Neural cell (in vitro differentiated cells): ENCODE measurements at regions not wholly inside any gene's neighbourhood (a gene's known extent, or its start where the extent isn't known, plus 50 kb on each side); places are given as distances from the start of the nearest gene placed in this dataset.

Experiments
- H2AFZ ChIP-seq: fragments of 200-600, 300-800 bp; sonication (generic), shearing (Covaris generic); 2 replicates; pipeline ENCODE4 v1.6.0; 2014; ENCODE audit warnings: low read depth, mild to moderate bottlenecking, antibody characterized with exemption, low read length, moderate library complexity
- H3F3A ChIP-seq: fragments of 200-600 bp; shearing (Covaris generic); 2 replicates; pipeline ENCODE4 v1.6.1; 2016; ENCODE audit warnings: mild to moderate bottlenecking, moderate library complexity, mixed read lengths, antibody characterized with exemption, low read length; ENCODE audit not compliant: insufficient read depth, poor library complexity, severe bottlenecking
- H3K27ac ChIP-seq: fragments of 200-600, 300-800 bp; sonication (generic), shearing (Covaris generic); 2 replicates; pipeline ENCODE4 v1.5.1; 2014; ENCODE audit warnings: mild to moderate bottlenecking, low read length, moderate library complexity
- H3K27me3 ChIP-seq: fragments of 300-800, 200-600 bp; sonication (generic), shearing (Covaris generic); 2 replicates; pipeline ENCODE4 v1.6.0; 2014; ENCODE audit warnings: mild to moderate bottlenecking, low read depth, low read length, moderate library complexity; ENCODE audit not compliant: insufficient read depth
- H3K36me3 ChIP-seq: fragments of 300-800, 200-600 bp; sonication (generic), shearing (Covaris generic); 2 replicates; pipeline ENCODE4 v1.5.1; 2014; ENCODE audit warnings: mild to moderate bottlenecking, antibody characterized with exemption, low read length, moderate library complexity; ENCODE audit not compliant: insufficient read depth
- H3K4me2 ChIP-seq: fragments of 300-800, 200-600 bp; sonication (generic), shearing (Covaris generic); 2 replicates; pipeline ENCODE4 v1.6.0; 2014; ENCODE audit warnings: mild to moderate bottlenecking, low read length
- H3K4me3 ChIP-seq: fragments of 300-800, 200-600 bp; sonication (generic), shearing (Covaris generic); 2 replicates; pipeline ENCODE4 v1.5.1; 2014; ENCODE audit warnings: mild to moderate bottlenecking, low read length, moderate library complexity
- H3K79me2 ChIP-seq: fragments of 200-600 bp; shearing (Covaris generic); replicated peaks from 2 replicates; pipeline ENCODE4 v1.6.0; 2014; ENCODE audit warnings: mild to moderate bottlenecking, low read length, moderate library complexity; ENCODE audit not compliant: insufficient read depth
- H3K9ac ChIP-seq: fragments of 300-800, 200-600 bp; sonication (generic), shearing (Covaris generic); 2 replicates; pipeline ENCODE4 v1.6.1; 2016; ENCODE audit warnings: mild to moderate bottlenecking, low read length, mixed read lengths
- H3K9me2 ChIP-seq: fragments of 200-600 bp; shearing (Covaris generic); 2 replicates; pipeline ENCODE4 v1.6.1; 2016; ENCODE audit warnings: mild to moderate bottlenecking, low read length, mixed read lengths; ENCODE audit not compliant: insufficient read depth
- H3K9me3 ChIP-seq: fragments of 200-600, 300-800 bp; sonication (generic), shearing (Covaris generic); 2 replicates; pipeline ENCODE4 v1.6.1; 2016; ENCODE audit warnings: mild to moderate bottlenecking, mixed run types, low read length, moderate library complexity, mixed read lengths
- H4K20me1 ChIP-seq: fragments of 200-600 bp; shearing (Covaris generic); 2 replicates; pipeline ENCODE4 v1.6.1; 2016; ENCODE audit warnings: mild to moderate bottlenecking, mixed run types; ENCODE audit not compliant: insufficient read depth
- EP300 ChIP-seq: fragments of 450-650 bp; conservative IDR thresholded peaks from 2 replicates; pipeline ENCODE4 v1.6.1; 2014; ENCODE audit warnings: antibody characterized with exemption, mild to moderate bottlenecking, moderate library complexity; ENCODE audit not compliant: poor library complexity, severe bottlenecking
- EZH2 ChIP-seq: fragments of 200-600, 300-800 bp; shearing (Covaris generic), sonication (generic); IDR thresholded peaks from 2 replicates; pipeline ENCODE4 v1.6.1; 2014; ENCODE audit warnings: antibody characterized with exemption, low read length, borderline replicate concordance, mild to moderate bottlenecking; ENCODE audit not compliant: insufficient read depth, poor library complexity, severe bottlenecking
- MXI1 ChIP-seq: fragments of 450-650 bp; conservative IDR thresholded peaks from 2 replicates; pipeline ENCODE4 v1.6.1; 2014; ENCODE audit warnings: antibody characterized with exemption, mild to moderate bottlenecking; ENCODE audit not compliant: poor library complexity, severe bottlenecking
- POLR2AphosphoS5 ChIP-seq: IDR thresholded peaks from 2 replicates; pipeline ENCODE4 v1.6.1; 2012
- RAD21 ChIP-seq: fragments of 450-650 bp; conservative IDR thresholded peaks from 2 replicates; pipeline ENCODE4 v1.6.1; 2014; ENCODE audit warnings: antibody characterized with exemption, mild to moderate bottlenecking, moderate library complexity
- SMC3 ChIP-seq: fragments of 450-650 bp; conservative IDR thresholded peaks from 2 replicates; pipeline ENCODE4 v1.6.1; 2014; ENCODE audit warnings: antibody characterized with exemption, mild to moderate bottlenecking, moderate library complexity; ENCODE audit not compliant: poor library complexity
- TAF1 ChIP-seq: IDR thresholded peaks from 2 replicates; pipeline ENCODE4 v1.6.1; 2012; ENCODE audit warnings: low read depth
- TF ChIP-seq, protein P1 (sequence below): IDR thresholded peaks from 2 replicates; pipeline ENCODE4 v1.6.1; 2012; ENCODE audit warnings: borderline replicate concordance
- TF ChIP-seq, protein P2 (sequence below): fragments of 450-650 bp; IDR thresholded peaks from 2 replicates; pipeline ENCODE4 v1.5.1; 2014; ENCODE audit warnings: antibody characterized with exemption, mild to moderate bottlenecking, moderate library complexity; ENCODE audit not compliant: poor library complexity, severe bottlenecking

DNA sequence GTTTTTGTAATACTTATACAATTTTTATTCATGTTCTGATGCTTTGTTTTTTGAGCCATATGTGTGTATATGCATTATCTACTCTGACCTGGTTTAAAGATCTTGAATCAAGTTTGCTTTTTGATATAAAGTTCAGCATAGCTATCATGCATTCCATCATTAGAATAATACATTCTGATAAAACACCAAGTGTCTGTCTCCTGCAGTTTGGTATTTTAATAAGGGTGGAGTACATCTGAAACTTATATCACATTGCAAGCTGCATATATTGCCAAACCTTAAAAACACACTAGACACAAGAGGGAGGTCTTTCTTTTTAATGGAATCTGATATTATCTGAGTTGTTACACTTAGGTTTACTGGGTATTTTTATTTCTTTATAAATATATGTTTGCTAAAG is 102.8 kb upstream of the ADAMTSL1 start:
- no peaks in the 10 kb centered on the region for H4K20me1 ChIP-seq

DNA sequence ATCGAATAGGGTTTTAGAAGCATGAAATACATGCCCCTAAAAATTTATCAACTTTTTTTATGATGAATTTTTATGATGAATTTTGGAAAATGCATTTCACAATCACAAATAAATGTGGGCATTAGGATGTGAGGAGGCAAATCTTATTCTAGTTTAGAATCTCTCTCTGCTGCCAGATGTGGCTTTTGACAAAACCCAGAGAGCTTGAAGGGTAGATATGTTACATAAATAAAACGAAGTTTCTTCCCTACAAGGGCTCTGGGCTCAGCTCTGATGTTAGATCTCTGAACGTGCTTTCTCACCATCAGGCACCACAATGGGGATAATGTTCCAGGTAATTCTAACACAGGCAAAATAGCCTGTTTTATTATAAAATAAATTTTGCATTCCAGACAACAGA is 102.3 kb upstream of the ADAMTSL1 start:
- H2AFZ ChIP-seq: no peak overlapping the region
- TF ChIP-seq EZH2 (no peak), SMC3 (no peak), POLR2AphosphoS5 (no peak), TAF1 (no peak), EP300 (no peak), RAD21 (no peak), MXI1 (no peak)
- TF ChIP-seq, protein P1, sequence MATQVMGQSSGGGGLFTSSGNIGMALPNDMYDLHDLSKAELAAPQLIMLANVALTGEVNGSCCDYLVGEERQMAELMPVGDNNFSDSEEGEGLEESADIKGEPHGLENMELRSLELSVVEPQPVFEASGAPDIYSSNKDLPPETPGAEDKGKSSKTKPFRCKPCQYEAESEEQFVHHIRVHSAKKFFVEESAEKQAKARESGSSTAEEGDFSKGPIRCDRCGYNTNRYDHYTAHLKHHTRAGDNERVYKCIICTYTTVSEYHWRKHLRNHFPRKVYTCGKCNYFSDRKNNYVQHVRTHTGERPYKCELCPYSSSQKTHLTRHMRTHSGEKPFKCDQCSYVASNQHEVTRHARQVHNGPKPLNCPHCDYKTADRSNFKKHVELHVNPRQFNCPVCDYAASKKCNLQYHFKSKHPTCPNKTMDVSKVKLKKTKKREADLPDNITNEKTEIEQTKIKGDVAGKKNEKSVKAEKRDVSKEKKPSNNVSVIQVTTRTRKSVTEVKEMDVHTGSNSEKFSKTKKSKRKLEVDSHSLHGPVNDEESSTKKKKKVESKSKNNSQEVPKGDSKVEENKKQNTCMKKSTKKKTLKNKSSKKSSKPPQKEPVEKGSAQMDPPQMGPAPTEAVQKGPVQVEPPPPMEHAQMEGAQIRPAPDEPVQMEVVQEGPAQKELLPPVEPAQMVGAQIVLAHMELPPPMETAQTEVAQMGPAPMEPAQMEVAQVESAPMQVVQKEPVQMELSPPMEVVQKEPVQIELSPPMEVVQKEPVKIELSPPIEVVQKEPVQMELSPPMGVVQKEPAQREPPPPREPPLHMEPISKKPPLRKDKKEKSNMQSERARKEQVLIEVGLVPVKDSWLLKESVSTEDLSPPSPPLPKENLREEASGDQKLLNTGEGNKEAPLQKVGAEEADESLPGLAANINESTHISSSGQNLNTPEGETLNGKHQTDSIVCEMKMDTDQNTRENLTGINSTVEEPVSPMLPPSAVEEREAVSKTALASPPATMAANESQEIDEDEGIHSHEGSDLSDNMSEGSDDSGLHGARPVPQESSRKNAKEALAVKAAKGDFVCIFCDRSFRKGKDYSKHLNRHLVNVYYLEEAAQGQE: no peak
- TF ChIP-seq, protein P2, sequence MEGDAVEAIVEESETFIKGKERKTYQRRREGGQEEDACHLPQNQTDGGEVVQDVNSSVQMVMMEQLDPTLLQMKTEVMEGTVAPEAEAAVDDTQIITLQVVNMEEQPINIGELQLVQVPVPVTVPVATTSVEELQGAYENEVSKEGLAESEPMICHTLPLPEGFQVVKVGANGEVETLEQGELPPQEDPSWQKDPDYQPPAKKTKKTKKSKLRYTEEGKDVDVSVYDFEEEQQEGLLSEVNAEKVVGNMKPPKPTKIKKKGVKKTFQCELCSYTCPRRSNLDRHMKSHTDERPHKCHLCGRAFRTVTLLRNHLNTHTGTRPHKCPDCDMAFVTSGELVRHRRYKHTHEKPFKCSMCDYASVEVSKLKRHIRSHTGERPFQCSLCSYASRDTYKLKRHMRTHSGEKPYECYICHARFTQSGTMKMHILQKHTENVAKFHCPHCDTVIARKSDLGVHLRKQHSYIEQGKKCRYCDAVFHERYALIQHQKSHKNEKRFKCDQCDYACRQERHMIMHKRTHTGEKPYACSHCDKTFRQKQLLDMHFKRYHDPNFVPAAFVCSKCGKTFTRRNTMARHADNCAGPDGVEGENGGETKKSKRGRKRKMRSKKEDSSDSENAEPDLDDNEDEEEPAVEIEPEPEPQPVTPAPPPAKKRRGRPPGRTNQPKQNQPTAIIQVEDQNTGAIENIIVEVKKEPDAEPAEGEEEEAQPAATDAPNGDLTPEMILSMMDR: no peak
- H3K4me2 ChIP-seq: no peak overlapping the region
- no peaks in the 10 kb centered on the region for H3K36me3 ChIP-seq
- H4K20me1 ChIP-seq: no peaks in the 10 kb centered on the region
- no peaks in the 10 kb centered on the region for H3K9me3 ChIP-seq
- no peak overlapping the region for H3K4me3 ChIP-seq
- H3K27me3 ChIP-seq: no peaks in the 10 kb centered on the region
- no peak overlapping the region for H3K9ac ChIP-seq
- no peak overlapping the region for H3K27ac ChIP-seq
- H3K79me2 ChIP-seq: no peaks in the 10 kb centered on the region
- H3K9me2 ChIP-seq: no peaks in the 10 kb centered on the region
- H3F3A ChIP-seq: no peaks in the 10 kb centered on the region

More for the DNA sequence above, 102.8 kb upstream of the ADAMTSL1 start:
- no peak for TF ChIP-seq POLR2AphosphoS5
- TF ChIP-seq, protein P2: no peak
- no peak for TF ChIP-seq EZH2
- TF ChIP-seq, protein P1: no peak
- TF ChIP-seq RAD21: no peak
- TF ChIP-seq MXI1: no peak
- TF ChIP-seq EP300: no peak
- no peak for TF ChIP-seq TAF1
- TF ChIP-seq SMC3: no peak
- Histone ChIP-seq H3K4me3 (no peak overlapping the region), H3K27ac (no peak overlapping the region), H3K9me3 (no peaks in the 10 kb centered on the region), H3F3A (no peaks in the 10 kb centered on the region), H3K79me2 (no peaks in the 10 kb centered on the region), H3K27me3 (no peaks in the 10 kb centered on the region), H3K4me2 (no peak overlapping the region), H3K9ac (no peak overlapping the region), H3K9me2 (no peaks in the 10 kb centered on the region), H3K36me3 (no peaks in the 10 kb centered on the region), H2AFZ (no peak overlapping the region)
